Endothelial cell of umbilical vein (primary cell): ENCODE measurements at regions not wholly inside any gene's neighbourhood (a gene's known extent, or its start where the extent isn't known, plus 50 kb on each side); places are given as distances from the start of the nearest gene placed in this dataset.

Source experiments
- EZH2 ChIP-seq: IDR thresholded peaks from 2 replicates; pipeline ENCODE4 v1.6.1; 2012; ENCODE audit warnings: borderline replicate concordance, low read depth, mild to moderate bottlenecking, moderate library complexity, low read length, inconsistent platforms; ENCODE audit not compliant: severe bottlenecking
- GATA2 ChIP-seq: IDR thresholded peaks from 2 replicates; pipeline ENCODE4 v1.7.0; 2011; ENCODE audit warnings: low read depth, mild to moderate bottlenecking, moderate library complexity, mixed read lengths, low read length; ENCODE audit not compliant: insufficient read length, insufficient read depth
- JUN ChIP-seq: IDR thresholded peaks from 2 replicates; pipeline ENCODE4 v1.6.1; 2011; ENCODE audit warnings: borderline replicate concordance, low read depth; ENCODE audit not compliant: insufficient read length, insufficient read depth
- POLR2A ChIP-seq: IDR thresholded peaks from 2 replicates; pipeline ENCODE4 v1.6.1; 2012; ENCODE audit warnings: low read depth, mild to moderate bottlenecking, control low read depth, low read length
- POLR2AphosphoS5 ChIP-seq: IDR thresholded peaks from 2 replicates; pipeline ENCODE4 v1.6.1; 2012; ENCODE audit warnings: low read depth, mild to moderate bottlenecking, control low read depth, low read length, moderate library complexity; ENCODE audit not compliant: insufficient read depth
- TF ChIP-seq, protein P1 (sequence below), 2 donors: IDR thresholded peaks; 1 replicate in 1 of 2; 2 replicates in 1 of 2; pipeline ENCODE4 v1.5.1; 2011; ENCODE audit warnings: low read length in 2 of 2, mild to moderate bottlenecking in 2 of 2, moderate library complexity in 2 of 2, control low read depth in 1 of 2, inconsistent platforms in 1 of 2, low read depth in 1 of 2; ENCODE audit not compliant: insufficient read depth in 1 of 2; ENCODE audit errors: extremely low read depth in 1 of 2

- TF ChIP-seq, protein P1, sequence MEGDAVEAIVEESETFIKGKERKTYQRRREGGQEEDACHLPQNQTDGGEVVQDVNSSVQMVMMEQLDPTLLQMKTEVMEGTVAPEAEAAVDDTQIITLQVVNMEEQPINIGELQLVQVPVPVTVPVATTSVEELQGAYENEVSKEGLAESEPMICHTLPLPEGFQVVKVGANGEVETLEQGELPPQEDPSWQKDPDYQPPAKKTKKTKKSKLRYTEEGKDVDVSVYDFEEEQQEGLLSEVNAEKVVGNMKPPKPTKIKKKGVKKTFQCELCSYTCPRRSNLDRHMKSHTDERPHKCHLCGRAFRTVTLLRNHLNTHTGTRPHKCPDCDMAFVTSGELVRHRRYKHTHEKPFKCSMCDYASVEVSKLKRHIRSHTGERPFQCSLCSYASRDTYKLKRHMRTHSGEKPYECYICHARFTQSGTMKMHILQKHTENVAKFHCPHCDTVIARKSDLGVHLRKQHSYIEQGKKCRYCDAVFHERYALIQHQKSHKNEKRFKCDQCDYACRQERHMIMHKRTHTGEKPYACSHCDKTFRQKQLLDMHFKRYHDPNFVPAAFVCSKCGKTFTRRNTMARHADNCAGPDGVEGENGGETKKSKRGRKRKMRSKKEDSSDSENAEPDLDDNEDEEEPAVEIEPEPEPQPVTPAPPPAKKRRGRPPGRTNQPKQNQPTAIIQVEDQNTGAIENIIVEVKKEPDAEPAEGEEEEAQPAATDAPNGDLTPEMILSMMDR (IDR thresholded peaks at IDR 0.05; ENCODE audit: extremely low read depth in 1 of 2, insufficient read depth in 1 of 2, low read depth in 1 of 2, low read length in 2 of 2): no peak
- TF ChIP-seq POLR2AphosphoS5 (no peak), POLR2A (no peak), EZH2 (no peak), JUN (no peak), GATA2 (no peak)
Observed at GRCh38 chr1:94622757-94623156, 81.2 kb upstream of the F3 start.
